GM19397 (cell line): ENCODE measurements at regions not wholly inside any gene's neighbourhood (a gene's known extent, or its start where the extent isn't known, plus 50 kb on each side); places are given as distances from the start of the nearest gene placed in this dataset.
"Not testable (repeated sequence)": the region's sequence is repeated elsewhere in the genome, so short reads cannot be mapped to it uniquely, and the experiment has no call there.

Experiments
- ATAC-seq: cut with Tn5 transposase; IDR thresholded peaks from one replicate; pipeline ENCODE4 v1.9.1; 2021; ENCODE audit warnings: mild to moderate bottlenecking, moderate library complexity; ENCODE audit not compliant: unreplicated experiment

- not testable (repeated sequence) for ATAC-seq
Observed at GRCh38 chr2:43004126-43004865, 211.9 kb upstream of the HAAO start.

GRCh38 chr2:43003702-43004101, 211.3 kb upstream of the HAAO start:
- no peak for ATAC-seq

- no peak for ATAC-seq
Observed at GRCh38 chr2:43001787-43002468, 209.5 kb upstream of the HAAO start.

- no peak for ATAC-seq
Observed at GRCh38 chr2:43001055-43001378, 208.6 kb upstream of the HAAO start.

- ATAC-seq = no peak
Observed at GRCh38 chr2:43000242-43001054, 208.1 kb upstream of the HAAO start.

- ATAC-seq = no peak
Observed at GRCh38 chr2:42999856-43000241, 207.5 kb upstream of the HAAO start.

GRCh38 chr2:42999391-42999841, 207.0 kb upstream of the HAAO start:
- no peak for ATAC-seq

- no peak for ATAC-seq
Observed at GRCh38 chr2:42998721-42999120, 206.3 kb upstream of the HAAO start.

- no peak for ATAC-seq
Observed at GRCh38 chr2:42996528-42996927, 204.1 kb upstream of the HAAO start.

- no peak for ATAC-seq
Observed at GRCh38 chr2:42995752-42996422, 203.5 kb upstream of the HAAO start.

- not testable (repeated sequence) for ATAC-seq
Observed at GRCh38 chr2:42989283-42990081, 197.1 kb upstream of the HAAO start.

GRCh38 chr2:42988055-42988454, 195.7 kb upstream of the HAAO start:
- not testable (repeated sequence) for ATAC-seq

- no peak for ATAC-seq
Observed at GRCh38 chr2:42987112-42987922, 194.9 kb upstream of the HAAO start.

- ATAC-seq = no peak
Observed at GRCh38 chr2:42984617-42985016, 192.2 kb upstream of the HAAO start.

- no peak for ATAC-seq
Observed at GRCh38 chr2:42984081-42984480, 191.7 kb upstream of the HAAO start.

- no peak for ATAC-seq
Observed at GRCh38 chr2:42980764-42981416, 188.5 kb upstream of the HAAO start.

GRCh38 chr2:42979870-42980763, 187.7 kb upstream of the HAAO start:
- no peak for ATAC-seq

- ATAC-seq = no peak
Observed at GRCh38 chr2:42979416-42979869, 187.1 kb upstream of the HAAO start.
